Common myeloid progenitor, CD34-positive (primary cell): ENCODE measurements at regions not wholly inside any gene's neighbourhood (a gene's known extent, or its start where the extent isn't known, plus 50 kb on each side); places are given as distances from the start of the nearest gene placed in this dataset.

Source experiments
- CTCF ChIA-PET: fragments of 350-600 bp; sonication (Branson Sonifier 250); formaldehyde crosslinking; loops from one replicate; lab custom pipeline; 2021; ENCODE audit warnings: antibody characterized with exemption; lab: Charles Lee
- POLR2A ChIA-PET: fragments of 350-600 bp; sonication (Branson Sonifier 250); formaldehyde crosslinking; loops from one replicate; lab custom pipeline; 2021; ENCODE audit warnings: antibody characterized with exemption; lab: Charles Lee
- DNase-seq, 3 donors: peaks; one replicate each; pipeline versions ENCODE4 v3.0.0 to v3.0.0-alpha.2; 2013
- H3K27ac ChIP-seq, 2 experiments: 1 replicate in 1 of 2; 2 replicates in 1 of 2; pipeline ENCODE4 v1.7.0; 2013; ENCODE audit warnings: inconsistent platforms in 2 of 2, low read length in 2 of 2, mild to moderate bottlenecking in 2 of 2, low read depth in 1 of 2, moderate library complexity in 1 of 2; ENCODE audit not compliant: severe bottlenecking in 2 of 2, insufficient read depth in 1 of 2, poor library complexity in 1 of 2
- H3K27me3 ChIP-seq, 5 experiments: replicated peaks in 2 of 5; 1 replicate in 3 of 5; 2 replicates in 2 of 5; pipeline versions ENCODE4 v1.6.1 to v1.7.0; 2013; ENCODE audit warnings: low read length in 4 of 5, mild to moderate bottlenecking in 2 of 5, moderate library complexity in 2 of 5, inconsistent platforms in 1 of 5; ENCODE audit not compliant: insufficient read depth in 5 of 5, control insufficient read depth in 4 of 5
- H3K36me3 ChIP-seq, 4 experiments: 1 replicate in 2 of 4; 2 replicates in 2 of 4; pipeline versions ENCODE4 v1.6.1 to v1.7.0; 2013; ENCODE audit warnings: low read length in 3 of 4, control low read depth in 1 of 4, mild to moderate bottlenecking in 1 of 4; ENCODE audit not compliant: control insufficient read depth in 4 of 4, insufficient read depth in 4 of 4
- H3K4me1 ChIP-seq, 4 experiments: 1 replicate in 3 of 4; 2 replicates in 1 of 4; pipeline versions ENCODE4 v1.6.1 to v1.7.1; 2013; ENCODE audit warnings: low read length in 3 of 4, mild to moderate bottlenecking in 3 of 4, control low read depth in 1 of 4, inconsistent platforms in 1 of 4, moderate library complexity in 1 of 4; ENCODE audit not compliant: control insufficient read depth in 4 of 4, insufficient read depth in 4 of 4; ENCODE audit errors: control extremely low read depth in 1 of 4
- H3K4me3 ChIP-seq, 7 experiments: 1 replicate in 4 of 7; 2 replicates in 3 of 7; pipeline versions ENCODE4 v1.5.1 to v1.7.0; 2013; ENCODE audit warnings: mild to moderate bottlenecking in 7 of 7, low read length in 6 of 7, moderate library complexity in 6 of 7, inconsistent platforms in 2 of 7, low read depth in 2 of 7, control low read depth in 1 of 7; ENCODE audit not compliant: insufficient read depth in 4 of 7, control insufficient read depth in 1 of 7; ENCODE audit errors: extremely low read depth in 1 of 7
- H3K9me3 ChIP-seq, 5 experiments: 1 replicate in 4 of 5; 2 replicates in 1 of 5; pipeline versions ENCODE4 v1.6.1 to v1.7.1; 2013; ENCODE audit warnings: low read length in 4 of 5, mild to moderate bottlenecking in 2 of 5, inconsistent platforms in 1 of 5, low read depth in 1 of 5, moderate library complexity in 1 of 5; ENCODE audit not compliant: control insufficient read depth in 4 of 5, insufficient read depth in 2 of 5; ENCODE audit errors: control extremely low read depth in 1 of 5
- WGBS: methylation state at CpG from one replicate; pipeline ENCODE4 v1.1.5; 2013; ENCODE audit not compliant: insufficient coverage; 5-methylcytosine and 5-hydroxymethylcytosine counted together

DNA sequence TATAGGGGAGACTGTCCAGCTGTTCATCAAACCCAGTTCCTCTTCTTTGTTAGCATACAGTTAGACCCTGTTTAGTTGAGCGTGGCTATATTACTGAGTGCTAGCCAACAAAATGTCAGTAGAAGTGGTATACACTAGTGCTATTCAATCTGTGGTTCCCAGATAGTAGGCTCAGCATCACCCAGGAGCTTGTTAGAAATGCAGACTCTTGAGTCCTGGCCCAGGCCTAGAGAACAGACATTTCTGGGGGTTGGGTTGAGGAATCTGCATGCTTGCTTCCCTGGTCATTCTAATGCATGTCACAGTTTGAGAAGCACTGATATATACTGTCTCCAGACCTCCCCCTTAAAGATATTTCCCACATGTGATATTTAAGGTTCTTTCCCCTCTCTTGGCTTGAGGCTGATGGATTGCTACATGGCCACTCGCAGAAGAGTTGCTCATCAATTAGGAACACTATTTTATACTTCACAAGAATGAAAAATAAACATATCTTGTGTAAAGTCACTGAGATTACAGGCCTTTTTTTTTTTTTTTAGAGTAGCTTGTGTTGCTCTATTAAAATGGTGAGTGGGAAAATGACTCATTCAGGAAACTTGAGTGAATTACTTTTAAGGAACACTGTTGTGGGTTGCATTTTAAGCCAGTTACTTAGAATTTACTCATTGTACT lies 289.0 kb downstream of the STIM2 start:
- ChIA-PET CTCF (no interaction called here), POLR2A (no interaction called here)
- DNase-seq, result peak in 2 of 3 donors; percentile 25 to 42
- no CpG with 5 or more reads among the region's 2 CpGs for WGBS
- Histone ChIP-seq H3K9me3 (peaks cover 0 to 2% (median 0%) of the 10 kb centered on the region in 5 experiments), H3K4me3 (no peak overlapping the region), H3K36me3 (no peaks in the 10 kb centered on the region), H3K27me3 (no peaks in the 10 kb centered on the region), H3K27ac (no peak overlapping the region), H3K4me1 (peaks cover 0 to 8% (median 4%) of the 10 kb centered on the region in 4 experiments)

DNA sequence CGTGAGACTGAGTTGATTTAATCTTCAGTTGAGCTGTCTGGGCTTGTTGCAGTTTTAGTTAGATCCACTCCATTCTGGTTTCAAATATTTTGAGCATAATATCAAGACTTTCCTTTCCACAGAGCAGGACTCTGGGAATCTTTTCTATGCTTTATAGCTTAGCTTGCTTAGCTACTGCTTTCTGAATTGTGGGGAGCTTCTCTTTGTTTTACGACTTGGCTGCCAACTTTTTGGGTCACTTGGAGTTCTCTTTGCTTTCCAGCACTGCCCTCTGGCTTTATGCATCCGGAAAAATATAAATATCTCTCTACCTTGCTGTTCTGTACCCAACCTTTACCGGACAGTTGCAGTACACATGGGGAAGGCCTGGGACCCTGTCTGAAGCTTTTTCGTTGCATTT lies 292.1 kb downstream of the STIM2 start:
- H3K27me3 ChIP-seq, result no peaks in the 10 kb centered on the region
- ChIA-PET POLR2A (no interaction called here), CTCF (interaction anchor here (1.4 kb wide), 1 partner anchor 15 kb away, joined by 4 read pairs; no protein-coding TSS in a partner anchor)
- 98% methylated on average over 5 of the region's 5 CpGs for WGBS
- H3K27ac ChIP-seq, result no peak overlapping the region
- H3K9me3 ChIP-seq, result no peaks in the 10 kb centered on the region
- H3K4me1 ChIP-seq, result peaks cover 0 to 16% (median 7%) of the 10 kb centered on the region in 4 experiments
- DNase-seq, result no peak
- no peak overlapping the region for H3K4me3 ChIP-seq
- no peaks in the 10 kb centered on the region for H3K36me3 ChIP-seq

DNA sequence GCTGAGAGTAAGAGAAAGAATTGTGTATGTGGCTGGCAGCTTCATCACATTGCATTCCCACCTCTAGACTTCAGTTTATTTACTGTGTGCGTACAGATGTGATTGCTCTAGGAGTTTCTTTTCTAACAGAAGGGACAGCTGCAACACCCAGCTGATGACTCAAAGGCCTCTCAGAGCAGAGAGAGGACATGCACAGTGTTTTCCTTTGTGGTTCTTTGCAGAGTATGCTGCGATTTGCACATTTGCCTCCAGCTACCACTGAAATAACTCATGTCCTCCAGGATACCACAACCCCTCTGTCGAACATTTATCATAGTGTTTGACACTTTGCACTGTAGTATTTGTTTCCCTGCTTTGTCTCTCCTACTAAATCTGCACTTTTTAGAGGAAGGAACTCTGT lies 294.1 kb downstream of the STIM2 start:
- Histone ChIP-seq H3K4me3 (no peak overlapping the region), H3K36me3 (no peaks in the 10 kb centered on the region), H3K27ac (no peak overlapping the region), H3K4me1 (peaks cover 0 to 16% (median 7%) of the 10 kb centered on the region in 4 experiments), H3K27me3 (no peaks in the 10 kb centered on the region), H3K9me3 (no peaks in the 10 kb centered on the region)
- ChIA-PET CTCF (interaction anchor here (2.0 kb wide), 1 partner anchor 164 kb away, joined by 4 read pairs; no protein-coding TSS in a partner anchor), POLR2A (no interaction called here)
- DNase-seq, result peak; percentile 71 to 97 (median 95)
- 0% methylated on average over 1 of the region's 3 CpGs for WGBS

DNA sequence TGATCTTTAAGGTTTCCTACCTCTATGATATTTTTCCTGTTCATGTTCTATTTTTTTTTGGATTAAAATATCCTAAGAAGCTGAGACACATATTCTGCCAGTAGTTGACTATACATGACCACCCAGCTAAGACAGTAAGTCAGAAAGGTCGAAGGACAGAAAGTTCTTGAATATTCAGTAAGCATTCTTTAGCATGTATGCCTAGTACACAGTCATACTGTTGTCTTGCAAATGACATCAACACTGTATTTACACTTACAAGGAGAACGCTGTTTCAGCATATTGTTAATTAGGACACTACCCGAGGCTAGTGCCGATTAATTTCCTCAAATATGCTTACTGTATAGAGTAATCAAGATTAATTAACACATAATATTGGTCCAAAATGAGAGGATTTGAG lies 300.6 kb downstream of the STIM2 start:
- no peak for DNase-seq
- Histone ChIP-seq H3K9me3 (no peaks in the 10 kb centered on the region), H3K4me3 (no peak overlapping the region), H3K4me1 (no peaks in the 10 kb centered on the region), H3K27ac (no peak overlapping the region), H3K27me3 (no peaks in the 10 kb centered on the region), H3K36me3 (no peaks in the 10 kb centered on the region)
- 100% methylated on average over 1 of the region's 4 CpGs for WGBS
- ChIA-PET POLR2A (no interaction called here), CTCF (interaction anchor here (0.8 kb wide), 1 partner anchor 14 kb away, joined by 3 read pairs; no protein-coding TSS in a partner anchor)

DNA sequence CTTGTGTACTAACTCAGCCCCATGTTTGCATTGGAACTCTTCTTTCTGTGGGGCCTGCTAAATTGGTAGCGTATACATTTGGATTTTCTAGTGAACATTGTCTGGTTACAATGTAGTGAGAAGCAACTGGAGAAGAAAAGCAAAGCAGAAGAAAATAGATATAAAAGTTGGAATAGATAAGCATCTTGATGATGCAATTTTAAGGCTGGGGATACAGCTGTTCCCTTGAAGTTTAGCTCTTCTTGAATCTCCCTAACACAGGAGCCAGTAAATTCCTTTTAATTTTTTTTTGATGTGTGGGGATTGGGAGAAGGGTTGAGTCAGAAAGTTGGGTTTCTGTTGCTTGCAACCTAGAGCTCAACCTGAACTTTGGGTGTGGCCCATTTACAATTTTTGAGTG lies 308.1 kb downstream of the STIM2 start:
- peaks cover 0 to 4% (median 0%) of the 10 kb centered on the region in 5 experiments for H3K9me3 ChIP-seq
- no peaks in the 10 kb centered on the region for H3K4me1 ChIP-seq
- ChIA-PET POLR2A (no interaction called here), CTCF (no interaction called here)
- H3K4me3 ChIP-seq, result no peak overlapping the region
- H3K36me3 ChIP-seq, result no peaks in the 10 kb centered on the region
- no peaks in the 10 kb centered on the region for H3K27me3 ChIP-seq
- H3K27ac ChIP-seq, result no peak overlapping the region
- DNase-seq, result no peak
- 100% methylated on average over 1 of the region's 1 CpG for WGBS

DNA sequence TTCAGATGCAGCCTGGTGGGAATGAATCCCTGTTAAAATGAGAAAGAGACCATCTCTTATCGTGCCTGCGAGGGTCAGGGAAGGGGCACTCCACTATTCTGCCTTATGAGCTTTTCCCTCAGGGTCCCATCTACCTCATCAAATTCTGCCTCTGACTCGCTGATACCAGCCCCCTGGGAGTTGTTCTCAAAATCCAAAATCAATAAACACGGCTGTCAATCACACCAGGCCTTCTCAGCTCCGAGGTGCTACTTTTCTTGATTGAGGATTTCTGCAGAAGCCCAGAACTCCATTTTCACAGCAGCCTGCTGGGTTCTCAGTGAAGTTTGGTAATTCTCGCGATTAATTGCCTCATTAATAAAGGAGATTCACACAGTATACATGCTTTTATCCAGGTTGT lies 312.6 kb downstream of the STIM2 start:
- 91% methylated on average over 5 of the region's 7 CpGs for WGBS
- H3K27me3 ChIP-seq, result no peaks in the 10 kb centered on the region
- CTCF ChIA-PET, result no interaction called here

DNA sequence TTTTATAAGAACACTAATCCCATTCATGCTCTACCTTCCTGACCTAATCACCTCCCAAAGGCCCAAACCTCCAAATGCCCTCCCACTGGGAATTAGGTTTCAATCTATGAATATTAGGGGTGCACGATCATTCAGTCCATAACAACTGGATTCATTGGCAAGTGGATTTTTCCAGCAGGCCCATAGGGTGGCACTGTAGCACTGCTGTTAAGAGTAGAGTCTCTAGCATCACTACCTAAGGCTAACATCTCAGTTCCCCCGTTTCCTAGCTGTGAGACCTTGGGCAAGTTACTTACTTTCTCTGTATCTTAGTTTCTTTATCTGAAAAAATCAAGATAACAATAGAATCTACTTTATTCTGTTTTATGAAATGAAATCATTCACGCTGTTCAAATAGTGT lies 315.8 kb downstream of the STIM2 start:
- peaks cover 0 to 4% (median 0%) of the 10 kb centered on the region in 5 experiments for H3K9me3 ChIP-seq
- CTCF ChIA-PET, result no interaction called here
- DNase-seq, result peak in 2 of 3 donors; percentile 10 to 21
- no peak overlapping the region for H3K4me3 ChIP-seq
- H3K27ac ChIP-seq, result no peak overlapping the region
- 100% methylated on average over 1 of the region's 3 CpGs for WGBS
- H3K27me3 ChIP-seq, result peaks cover 0 to 2% (median 0%) of the 10 kb centered on the region in 5 experiments
- H3K36me3 ChIP-seq, result no peaks in the 10 kb centered on the region
- H3K4me1 ChIP-seq, result no peaks in the 10 kb centered on the region
- POLR2A ChIA-PET, result no interaction called here

More for the DNA sequence above, 312.6 kb downstream of the STIM2 start:
- DNase-seq, result no peak
- peaks cover 0 to 4% (median 0%) of the 10 kb centered on the region in 5 experiments for H3K9me3 ChIP-seq
- POLR2A ChIA-PET, result no interaction called here
- H3K4me3 ChIP-seq, result no peak overlapping the region
- no peaks in the 10 kb centered on the region for H3K36me3 ChIP-seq
- H3K27ac ChIP-seq, result no peak overlapping the region
- no peaks in the 10 kb centered on the region for H3K4me1 ChIP-seq
